HG02852 (cell line): ENCODE measurements at regions not wholly inside any gene's neighbourhood (a gene's known extent, or its start where the extent isn't known, plus 50 kb on each side); places are given as distances from the start of the nearest gene placed in this dataset.
A peak's percentile ranks its signal among the peaks of the same experiment; 100 is the strongest.

Experiments used
- ATAC-seq: cut with Tn5 transposase; IDR thresholded peaks from one replicate; pipeline ENCODE4 v1.9.1; 2021; ENCODE audit warnings: mild to moderate bottlenecking, moderate library complexity; ENCODE audit not compliant: unreplicated experiment

GRCh38 chr6:137933696-137934095 lies 66.6 kb downstream of the TNFAIP3 start:
- no peak for ATAC-seq

GRCh38 chr6:137936798-137937197 lies 69.7 kb downstream of the TNFAIP3 start:
- ATAC-seq = no peak

- ATAC-seq = no peak
Measured at GRCh38 chr6:137937834-137938233, 70.8 kb downstream of the TNFAIP3 start.

GRCh38 chr6:137938770-137939379 lies 71.8 kb downstream of the TNFAIP3 start:
- no peak for ATAC-seq

- ATAC-seq = no peak
Measured at GRCh38 chr6:137941995-137942394, 74.9 kb downstream of the TNFAIP3 start.

- ATAC-seq = no peak
Measured at GRCh38 chr6:137942736-137943135, 75.7 kb downstream of the TNFAIP3 start.

GRCh38 chr6:137944381-137944780 lies 77.3 kb downstream of the TNFAIP3 start:
- peak; percentile 22 for ATAC-seq

GRCh38 chr6:137944793-137945498 lies 77.9 kb downstream of the TNFAIP3 start:
- ATAC-seq = peak; percentile 45

- ATAC-seq = peak; percentile 53
Measured at GRCh38 chr6:137949686-137950390, 82.8 kb downstream of the TNFAIP3 start.

- ATAC-seq = peak; percentile 43
Measured at GRCh38 chr6:137950581-137950980, 83.5 kb downstream of the TNFAIP3 start.

GRCh38 chr6:137951064-137951597 lies 84.1 kb downstream of the TNFAIP3 start:
- ATAC-seq = peak; percentile 54

- ATAC-seq = no peak
Measured at GRCh38 chr6:137952247-137952646, 85.2 kb downstream of the TNFAIP3 start.

- no peak for ATAC-seq
Measured at GRCh38 chr6:137953761-137954160, 86.7 kb downstream of the TNFAIP3 start.

GRCh38 chr6:137954253-137954652 lies 87.2 kb downstream of the TNFAIP3 start:
- ATAC-seq = no peak

GRCh38 chr6:137956098-137956488 lies 89.0 kb downstream of the TNFAIP3 start:
- no peak for ATAC-seq

- ATAC-seq = no peak
Measured at GRCh38 chr6:137957471-137957870, 90.4 kb downstream of the TNFAIP3 start.

GRCh38 chr6:137958811-137959565 lies 91.9 kb downstream of the TNFAIP3 start:
- ATAC-seq = no peak

- no peak for ATAC-seq
Measured at GRCh38 chr6:137962725-137963124, 95.7 kb downstream of the TNFAIP3 start.

GRCh38 chr6:137964876-137965275 lies 97.8 kb downstream of the TNFAIP3 start:
- no peak for ATAC-seq

- ATAC-seq = no peak
Measured at GRCh38 chr6:137967689-137968454, 100.8 kb downstream of the TNFAIP3 start.
